Activated CD4-positive, alpha-beta T cell treated with anti-CD3 and anti-CD28 coated beads, Interleukin-2, amount 10 ng/mL, durations not matched to agents 7 days and 5 days (primary cell): ENCODE measurements at regions not wholly inside any gene's neighbourhood (a gene's known extent, or its start where the extent isn't known, plus 50 kb on each side); places are given as distances from the start of the nearest gene placed in this dataset.

Experiments used
- CTCF ChIA-PET: fragments of 350-600 bp; sonication (Branson Sonifier 250); formaldehyde crosslinking; loops from one replicate; lab custom pipeline; 2021; ENCODE audit warnings: antibody characterized with exemption; lab: Charles Lee
- POLR2A ChIA-PET: fragments of 350-600 bp; sonication (Branson Sonifier 250); formaldehyde crosslinking; loops from one replicate; lab custom pipeline; 2021; ENCODE audit warnings: antibody characterized with exemption; lab: Charles Lee
- DNase-seq: peaks from one replicate; pipeline ENCODE4 v3.0.0-alpha.2; 2020
- H3K27ac Mint-ChIP-seq: one replicate; pipeline ENCODE4 v1.8.0; 2021; ENCODE audit warnings: mild to moderate bottlenecking, moderate library complexity, mixed read lengths
- H3K27me3 Mint-ChIP-seq: one replicate; pipeline ENCODE4 v1.8.0; 2021; ENCODE audit warnings: mixed read lengths
- H3K36me3 Mint-ChIP-seq: one replicate; pipeline ENCODE4 v1.8.0; 2021; ENCODE audit warnings: low read depth, mixed read lengths
- H3K4me1 Mint-ChIP-seq: one replicate; pipeline ENCODE4 v1.8.0; 2021; ENCODE audit warnings: mixed read lengths
- H3K4me3 Mint-ChIP-seq: one replicate; pipeline ENCODE4 v1.8.0; 2021; ENCODE audit warnings: mild to moderate bottlenecking, moderate library complexity, mixed read lengths
- H3K9me3 Mint-ChIP-seq: one replicate; pipeline ENCODE4 v1.8.0; 2021; ENCODE audit warnings: mixed read lengths

DNA sequence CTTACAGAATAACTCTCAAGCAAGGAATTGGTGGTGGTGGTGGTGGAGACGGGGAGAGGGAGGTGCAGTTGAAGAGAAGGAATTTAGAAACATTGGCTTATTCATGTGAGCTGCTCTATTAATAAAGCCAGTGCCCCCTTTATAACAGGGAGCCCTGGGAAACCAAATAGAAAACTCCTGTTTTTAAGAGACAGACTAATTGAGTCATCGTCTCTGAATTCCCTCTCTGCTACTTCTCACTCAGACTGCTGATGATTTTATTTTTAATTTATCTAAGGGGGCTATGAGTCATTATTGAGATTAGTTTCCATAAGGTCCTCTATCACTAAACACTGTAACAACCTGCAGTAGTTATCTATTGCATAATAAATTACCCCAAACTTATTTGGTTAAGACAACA is 145.9 kb upstream of the GALNT15 start:
- POLR2A ChIA-PET, result no interaction called here
- Mint-ChIP-seq H3K4me3 (no peak overlapping the region), H3K4me1 (no peaks in the 10 kb centered on the region), H3K36me3 (no peaks in the 10 kb centered on the region), H3K9me3 (no peaks in the 10 kb centered on the region), H3K27ac (no peak overlapping the region), H3K27me3 (peaks cover 19% of the 10 kb centered on the region)
- no peak for DNase-seq
- CTCF ChIA-PET, result interaction anchor here (0.6 kb wide), 1 partner anchor 91 kb away, joined by 4 read pairs; no protein-coding TSS in a partner anchor

DNA sequence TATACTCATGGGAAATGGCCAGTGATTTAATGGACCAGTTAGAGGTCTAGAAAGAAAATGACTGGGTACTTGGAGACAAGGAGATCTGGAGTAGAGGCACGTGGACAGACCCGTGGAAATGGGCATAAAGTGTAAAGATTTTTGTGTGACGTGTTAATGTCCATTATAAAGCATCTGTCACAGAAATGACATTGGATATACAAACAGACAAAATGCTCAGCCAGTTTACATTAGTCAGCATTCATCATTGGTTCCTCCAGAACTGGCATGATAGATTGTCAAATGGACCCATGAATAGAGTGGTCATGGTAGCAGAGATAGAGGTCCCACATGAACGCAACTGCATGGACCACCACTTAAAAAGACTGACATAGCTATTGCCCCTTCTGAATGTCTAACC is 144.1 kb upstream of the GALNT15 start:
- ChIA-PET POLR2A (no interaction called here), CTCF (no interaction called here)
- H3K27me3 Mint-ChIP-seq, result peaks cover 16% of the 10 kb centered on the region
- no peaks in the 10 kb centered on the region for H3K4me1 Mint-ChIP-seq
- H3K9me3 Mint-ChIP-seq, result no peaks in the 10 kb centered on the region
- DNase-seq, result no peak
- H3K27ac Mint-ChIP-seq, result no peak overlapping the region
- H3K4me3 Mint-ChIP-seq, result no peak overlapping the region
- H3K36me3 Mint-ChIP-seq, result no peaks in the 10 kb centered on the region

DNA sequence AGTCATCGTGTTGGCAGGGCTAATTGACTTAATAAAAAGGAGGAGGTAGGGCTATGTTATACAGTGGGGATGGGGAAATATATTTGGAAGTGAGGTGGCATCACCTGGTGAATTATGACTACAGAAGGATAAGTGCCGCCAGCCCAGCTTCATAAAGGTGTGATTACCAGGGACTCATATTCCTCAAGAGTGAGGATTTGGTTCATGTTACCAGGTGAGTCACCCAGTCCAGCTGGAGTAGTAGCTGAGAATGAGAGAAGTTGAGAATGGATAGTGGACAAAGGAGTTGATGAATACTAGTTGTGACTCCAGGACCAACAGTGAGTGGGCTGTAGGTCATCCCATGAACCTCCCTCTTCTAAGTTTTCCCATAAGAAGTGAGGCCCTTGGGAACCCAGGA is 143.0 kb upstream of the GALNT15 start:
- CTCF ChIA-PET, result no interaction called here
- Mint-ChIP-seq H3K27ac (no peak overlapping the region), H3K36me3 (no peaks in the 10 kb centered on the region), H3K4me3 (no peak overlapping the region), H3K9me3 (no peaks in the 10 kb centered on the region), H3K27me3 (peaks cover 19% of the 10 kb centered on the region), H3K4me1 (no peaks in the 10 kb centered on the region)
- DNase-seq, result no peak
- POLR2A ChIA-PET, result no interaction called here

DNA sequence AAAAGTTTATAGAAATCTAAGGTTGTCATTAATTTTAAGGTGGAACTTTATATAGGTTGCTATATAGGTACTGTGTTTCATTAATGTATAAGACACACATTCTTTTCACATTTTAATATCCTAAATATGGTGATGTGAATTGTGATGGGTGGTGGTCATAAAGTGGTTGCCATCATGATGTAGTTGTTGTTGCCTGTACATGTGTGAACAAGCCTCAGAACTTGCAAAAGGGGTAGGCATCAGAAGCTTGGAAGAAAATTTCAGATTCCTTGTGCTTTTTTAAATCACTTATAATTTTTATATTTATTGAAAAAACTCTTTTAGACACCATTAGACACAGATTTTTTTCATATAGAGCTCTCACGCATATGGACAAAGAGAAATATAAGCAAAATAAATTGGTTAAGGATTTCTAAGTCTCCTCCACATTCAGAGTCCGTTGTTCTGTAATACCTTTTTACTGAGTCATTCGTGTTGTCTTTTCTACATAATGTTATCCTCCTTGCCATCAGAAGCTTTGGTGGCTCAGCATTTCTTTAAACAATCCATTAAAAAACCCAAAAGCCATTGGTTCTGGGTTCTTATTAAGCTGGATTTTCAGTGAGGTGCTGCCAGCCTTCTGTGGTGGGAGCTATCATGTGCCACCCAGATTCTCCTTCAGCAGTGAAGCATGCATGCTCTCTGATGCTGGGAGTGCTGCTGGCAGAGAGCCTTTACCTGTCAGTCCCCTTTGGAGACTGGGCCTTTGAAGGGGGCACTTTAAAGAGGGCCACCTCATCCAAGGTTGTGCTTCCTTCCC is 140.4 kb upstream of the GALNT15 start:
- no peaks in the 10 kb centered on the region for H3K4me1 Mint-ChIP-seq
- peaks cover 37% of the 10 kb centered on the region for H3K27me3 Mint-ChIP-seq
- no peak overlapping the region for H3K4me3 Mint-ChIP-seq
- no peak for DNase-seq
- H3K9me3 Mint-ChIP-seq, result no peaks in the 10 kb centered on the region
- ChIA-PET CTCF (interaction anchor here (1.7 kb wide), 1 partner anchor 15 kb away, joined by 3 read pairs; no protein-coding TSS in a partner anchor), POLR2A (no interaction called here)
- H3K27ac Mint-ChIP-seq, result no peak overlapping the region
- H3K36me3 Mint-ChIP-seq, result no peaks in the 10 kb centered on the region

DNA sequence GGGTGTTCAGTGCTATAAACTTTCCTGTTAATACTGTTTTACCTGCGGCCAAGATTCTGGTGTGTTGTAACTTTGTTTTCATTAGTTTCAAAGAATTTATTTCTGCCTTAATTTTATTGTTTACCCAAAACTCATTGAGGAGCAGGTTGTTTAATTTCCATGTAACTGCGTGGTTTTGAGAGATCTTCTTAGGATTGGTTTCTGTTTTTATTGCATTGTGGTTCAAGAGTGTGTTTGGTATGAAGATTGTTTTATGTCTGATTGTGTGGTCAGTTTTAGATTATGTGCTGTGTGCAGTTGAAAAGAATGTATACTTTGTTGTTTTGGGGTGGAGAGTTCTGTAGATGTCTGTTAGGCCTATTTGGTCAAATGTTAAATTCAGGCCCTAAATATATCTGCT is 133.5 kb upstream of the GALNT15 start:
- Mint-ChIP-seq H3K9me3 (no peaks in the 10 kb centered on the region), H3K4me3 (no peak overlapping the region), H3K27ac (no peak overlapping the region), H3K27me3 (peaks cover 43% of the 10 kb centered on the region), H3K4me1 (no peaks in the 10 kb centered on the region), H3K36me3 (no peaks in the 10 kb centered on the region)
- no peak for DNase-seq
- CTCF ChIA-PET, result no interaction called here
- POLR2A ChIA-PET, result no interaction called here

DNA sequence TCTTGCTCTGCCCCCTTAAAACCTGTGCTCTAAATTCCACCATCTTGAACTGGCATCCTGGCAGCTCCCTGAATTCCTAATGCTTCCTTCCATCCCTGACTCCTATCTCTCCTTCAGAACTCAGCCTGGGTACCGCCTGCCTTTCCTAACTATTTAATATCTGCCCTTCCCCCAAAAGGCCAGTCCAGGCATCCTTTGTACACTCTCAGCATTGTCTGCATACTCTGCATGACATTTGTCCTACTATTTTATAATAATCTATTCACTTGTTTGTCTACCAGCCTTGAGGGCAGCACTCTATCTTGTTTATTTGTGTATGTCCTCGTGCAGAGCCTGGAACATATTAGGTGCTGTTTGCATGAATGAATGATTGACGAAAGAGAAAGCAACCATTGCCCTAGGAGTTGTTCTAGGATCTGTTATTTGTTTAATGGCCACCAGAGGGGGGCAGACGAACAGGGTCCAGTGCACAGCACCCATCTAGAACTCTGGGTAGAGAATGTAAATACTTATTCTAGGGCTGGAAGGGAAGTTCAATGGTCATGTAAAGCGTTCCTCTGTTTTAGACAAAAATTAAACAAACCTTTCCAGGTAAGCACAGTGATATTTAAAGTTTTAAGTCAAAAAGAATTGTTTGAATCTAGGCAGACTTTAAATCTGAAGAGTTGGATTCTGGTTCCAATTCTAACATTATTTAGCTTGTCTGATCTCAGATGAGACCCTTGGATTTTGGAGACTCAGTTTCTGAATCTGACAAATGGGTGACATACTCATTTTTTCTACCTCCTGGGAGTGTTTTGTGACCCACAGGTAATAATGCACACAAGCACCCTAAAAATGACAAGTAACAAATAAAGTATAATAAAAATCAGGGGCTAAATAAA is 125.8 kb upstream of the GALNT15 start:
- DNase-seq, result peak; percentile 62
- H3K4me1 Mint-ChIP-seq, result peaks cover 6% of the 10 kb centered on the region
- H3K27me3 Mint-ChIP-seq, result no peaks in the 10 kb centered on the region
- H3K9me3 Mint-ChIP-seq, result no peaks in the 10 kb centered on the region
- H3K36me3 Mint-ChIP-seq, result no peaks in the 10 kb centered on the region
- CTCF ChIA-PET, result interaction anchor here (1.0 to 1.7 kb wide), 7 partner anchors 10 to 206 kb away, joined by 3 to 6 read pairs (median 3); no protein-coding TSS in a partner anchor
- H3K27ac Mint-ChIP-seq, result no peak overlapping the region
- POLR2A ChIA-PET, result no interaction called here
- H3K4me3 Mint-ChIP-seq, result peak overlapping the region; percentile 9

DNA sequence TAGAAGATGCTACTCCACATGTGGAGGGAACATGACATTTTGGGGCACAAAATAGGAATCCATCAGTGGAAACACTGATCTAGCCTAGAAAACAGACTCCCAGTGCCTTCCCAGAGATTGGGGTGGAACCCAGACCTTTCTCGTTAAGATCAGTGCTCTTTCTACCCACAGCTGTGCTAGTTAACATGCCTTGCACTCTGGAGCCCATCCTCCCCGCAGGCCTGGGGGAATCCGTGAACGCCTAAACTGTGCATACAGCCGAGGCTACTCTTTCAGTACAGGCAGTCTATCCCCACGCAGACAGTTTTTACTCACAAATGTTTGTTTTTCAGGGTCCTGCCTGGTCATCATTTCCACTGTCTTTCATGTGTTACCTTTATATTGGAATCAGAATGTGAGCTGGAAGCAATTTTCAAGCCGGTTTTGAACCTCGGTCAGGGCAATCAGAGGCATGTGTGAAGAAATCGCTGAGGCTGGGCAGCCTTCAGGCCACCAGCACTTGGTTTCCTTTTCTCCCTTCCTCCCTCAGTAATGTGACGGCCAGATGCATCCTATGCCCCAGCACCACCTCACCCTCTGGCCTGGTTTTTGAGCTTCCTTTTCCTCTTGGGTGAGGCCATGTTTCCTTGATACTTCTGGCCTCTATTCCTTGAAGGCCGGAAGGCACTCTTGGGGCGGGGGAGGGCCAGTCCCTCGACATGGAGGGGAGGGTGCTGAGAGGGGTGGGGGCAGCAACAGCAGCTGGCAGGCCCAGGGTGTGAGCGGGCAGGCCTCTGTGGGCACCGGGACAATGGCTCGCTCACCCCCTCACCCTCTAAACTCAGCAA is 123.6 kb upstream of the GALNT15 start:
- ChIA-PET POLR2A (no interaction called here), CTCF (interaction anchor here (0.6 to 1.6 kb wide), 3 partner anchors 8 to 1328 kb away, joined by 3 to 6 read pairs (median 3); no protein-coding TSS in a partner anchor)
- Mint-ChIP-seq H3K36me3 (no peaks in the 10 kb centered on the region), H3K4me3 (no peak overlapping the region), H3K4me1 (peaks cover 6% of the 10 kb centered on the region), H3K9me3 (no peaks in the 10 kb centered on the region), H3K27ac (no peak overlapping the region), H3K27me3 (no peaks in the 10 kb centered on the region)
- DNase-seq, result no peak

DNA sequence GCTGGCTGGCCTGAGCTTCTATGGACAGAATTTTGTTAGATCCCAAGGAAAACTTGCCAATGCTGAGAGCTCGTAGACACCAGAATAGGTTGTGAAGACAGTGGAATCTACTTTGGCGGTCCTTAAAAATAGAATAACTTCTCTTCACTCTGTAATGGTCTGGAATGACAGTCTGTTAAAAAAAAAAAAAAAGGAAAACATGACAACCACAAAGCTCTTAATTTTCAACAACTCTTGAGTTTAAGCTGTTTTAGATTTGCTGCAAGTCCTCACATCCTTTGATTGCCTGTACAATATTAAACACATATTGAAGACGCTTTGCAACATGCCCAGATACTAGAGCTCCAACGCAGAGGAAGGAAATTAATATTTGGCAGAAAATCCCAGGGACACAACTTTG is 122.8 kb upstream of the GALNT15 start:
- POLR2A ChIA-PET, result no interaction called here
- Mint-ChIP-seq H3K36me3 (no peaks in the 10 kb centered on the region), H3K27me3 (no peaks in the 10 kb centered on the region), H3K9me3 (no peaks in the 10 kb centered on the region), H3K27ac (no peak overlapping the region), H3K4me1 (peaks cover 6% of the 10 kb centered on the region), H3K4me3 (no peak overlapping the region)
- CTCF ChIA-PET, result interaction anchor here (0.7 to 1.0 kb wide), 2 partner anchors 127 to 538 kb away, joined by 3 read pairs; no protein-coding TSS in a partner anchor
- DNase-seq, result no peak

DNA sequence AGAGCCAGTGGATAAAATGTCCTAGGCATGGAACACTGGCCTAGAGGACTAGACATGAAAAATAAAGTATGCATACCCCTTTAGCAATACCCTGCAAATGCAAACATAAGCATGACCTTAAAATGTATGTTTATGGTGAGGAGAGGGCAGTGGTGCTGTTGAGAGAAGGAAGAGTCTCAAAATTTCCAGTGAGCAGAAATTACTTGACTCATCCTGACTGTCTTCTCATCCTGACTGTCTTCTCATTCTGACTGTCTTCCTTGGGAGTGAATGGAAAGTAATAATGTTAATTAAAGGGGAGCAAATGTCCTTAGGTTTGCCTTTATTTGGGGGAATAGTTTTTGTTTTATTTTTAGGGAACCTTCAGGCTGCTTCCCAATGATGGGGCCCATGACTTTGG is 121.5 kb upstream of the GALNT15 start:
- DNase-seq, result no peak
- Mint-ChIP-seq H3K27ac (no peak overlapping the region), H3K4me1 (peaks cover 6% of the 10 kb centered on the region), H3K27me3 (no peaks in the 10 kb centered on the region), H3K9me3 (no peaks in the 10 kb centered on the region), H3K4me3 (no peak overlapping the region), H3K36me3 (no peaks in the 10 kb centered on the region)
- POLR2A ChIA-PET, result no interaction called here
- CTCF ChIA-PET, result no interaction called here

DNA sequence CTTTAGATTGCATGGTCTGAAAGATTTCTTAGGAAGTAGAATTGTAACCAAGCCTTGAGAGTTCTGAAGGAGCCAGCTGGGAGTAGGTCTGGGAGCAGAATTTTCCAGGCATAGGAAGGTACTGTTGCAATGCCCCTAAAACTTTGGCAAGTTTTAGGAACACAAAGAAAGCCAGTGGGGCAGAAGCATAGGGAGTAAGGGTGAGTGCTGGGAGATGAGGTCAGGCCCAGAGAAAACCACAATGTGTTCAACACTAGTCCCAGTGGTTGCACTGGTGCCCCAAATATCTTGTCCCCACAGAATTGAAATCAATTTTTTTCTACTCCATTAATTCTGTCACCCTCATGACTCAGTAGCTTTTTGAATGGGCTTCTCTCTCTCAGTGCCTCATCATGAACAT is 120.7 kb upstream of the GALNT15 start:
- H3K27ac Mint-ChIP-seq, result no peak overlapping the region
- H3K9me3 Mint-ChIP-seq, result no peaks in the 10 kb centered on the region
- CTCF ChIA-PET, result interaction anchor here (0.8 kb wide), 1 partner anchor 18 kb away, joined by 3 read pairs; no protein-coding TSS in a partner anchor
- POLR2A ChIA-PET, result no interaction called here
- DNase-seq, result no peak
- no peaks in the 10 kb centered on the region for H3K36me3 Mint-ChIP-seq
- no peak overlapping the region for H3K4me3 Mint-ChIP-seq
- no peaks in the 10 kb centered on the region for H3K27me3 Mint-ChIP-seq
- H3K4me1 Mint-ChIP-seq, result peaks cover under 1% of the 10 kb centered on the region

DNA sequence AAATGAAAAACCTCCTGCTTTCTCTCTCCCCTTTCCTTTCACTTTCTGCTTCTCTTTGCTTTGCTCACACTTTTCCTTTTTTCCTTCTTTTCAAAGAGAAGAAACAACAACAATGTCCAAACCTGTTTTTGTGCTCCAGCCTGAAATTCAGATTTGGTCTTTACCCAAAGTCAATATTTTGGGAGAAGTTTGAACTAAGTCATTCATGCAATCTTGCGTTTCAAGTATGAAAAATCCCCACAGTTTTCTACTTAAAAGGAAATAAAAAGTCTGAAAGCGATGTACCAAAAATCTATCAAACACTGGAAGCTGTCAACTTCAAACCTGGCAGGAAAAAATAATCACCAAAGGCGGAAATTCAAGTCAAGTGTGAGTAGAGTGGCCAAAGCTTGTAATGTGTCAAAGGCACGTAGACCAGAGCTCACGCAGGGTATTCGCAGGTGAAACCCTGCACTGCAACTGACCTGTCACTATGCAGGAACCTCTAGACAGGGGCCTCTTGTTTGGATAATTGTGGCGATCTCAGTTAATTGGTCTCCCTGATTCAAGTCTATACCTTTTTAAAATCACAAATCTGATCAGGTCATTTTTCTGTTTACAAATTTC is 118.8 kb upstream of the GALNT15 start:
- Mint-ChIP-seq H3K4me1 (no peaks in the 10 kb centered on the region), H3K36me3 (no peaks in the 10 kb centered on the region), H3K4me3 (no peak overlapping the region), H3K9me3 (no peaks in the 10 kb centered on the region), H3K27me3 (no peaks in the 10 kb centered on the region), H3K27ac (no peak overlapping the region)
- ChIA-PET POLR2A (no interaction called here), CTCF (interaction anchor here (0.9 to 1.7 kb wide), 2 partner anchors 21 to 191 kb away, joined by 4 read pairs; no protein-coding TSS in a partner anchor)
- no peak for DNase-seq

DNA sequence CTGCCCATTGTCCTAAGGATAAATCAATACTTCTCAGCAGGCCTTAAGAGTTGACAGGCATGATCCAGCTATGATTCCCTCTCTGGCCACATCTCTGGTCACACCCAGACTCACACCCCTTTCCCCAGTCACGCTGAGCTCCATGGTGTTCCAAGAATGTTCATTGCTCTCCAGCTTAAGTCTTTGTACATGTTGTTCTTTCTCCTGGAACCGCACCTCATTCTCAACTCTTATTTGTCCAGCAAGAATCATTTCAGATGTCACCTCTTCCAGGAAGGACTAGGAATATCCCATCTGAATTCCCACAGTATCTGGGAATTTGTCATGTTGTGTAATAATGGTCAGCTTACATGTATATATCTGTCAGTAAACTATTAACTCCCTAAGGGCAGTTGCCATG is 118.3 kb upstream of the GALNT15 start:
- no peaks in the 10 kb centered on the region for H3K9me3 Mint-ChIP-seq
- POLR2A ChIA-PET, result no interaction called here
- H3K4me3 Mint-ChIP-seq, result no peak overlapping the region
- H3K4me1 Mint-ChIP-seq, result no peaks in the 10 kb centered on the region
- H3K36me3 Mint-ChIP-seq, result no peaks in the 10 kb centered on the region
- H3K27me3 Mint-ChIP-seq, result no peaks in the 10 kb centered on the region
- CTCF ChIA-PET, result interaction anchor here (0.5 to 1.7 kb wide), 3 partner anchors 20 to 191 kb away, joined by 3 to 4 read pairs (median 4); no protein-coding TSS in a partner anchor
- no peak overlapping the region for H3K27ac Mint-ChIP-seq
- DNase-seq, result no peak
